SH-SY5Y (cell line): ENCODE measurements at regions not wholly inside any gene's neighbourhood (a gene's known extent, or its start where the extent isn't known, plus 50 kb on each side); places are given as distances from the start of the nearest gene placed in this dataset.

ENCODE experiments used
- GATA2 ChIP-seq: IDR thresholded peaks from 2 replicates; pipeline ENCODE4 v1.6.1; 2011; ENCODE audit warnings: mild to moderate bottlenecking, low read depth, low read length
- GATA3 ChIP-seq: IDR thresholded peaks from 2 replicates; pipeline ENCODE4 v1.6.1; 2011; ENCODE audit warnings: low read depth, mild to moderate bottlenecking, low read length, moderate library complexity

- TF ChIP-seq GATA2 (no peak), GATA3 (no peak)
Measured at GRCh38 chr1:218837051-218837450, 336.6 kb upstream of the LYPLAL1 start.
